Ovary (tissue), 7 donors: ENCODE measurements at regions not wholly inside any gene's neighbourhood (a gene's known extent, or its start where the extent isn't known, plus 50 kb on each side); places are given as distances from the start of the nearest gene placed in this dataset.
"Not testable (repeated sequence)": the region's sequence is repeated elsewhere in the genome, so short reads cannot be mapped to it uniquely, and the experiment has no call there.

Experiments used
- DNase-seq, 5 donors: peaks; one replicate each; pipeline ENCODE4 v3.0.0-alpha.2; 2019 to 2020
- H3K27ac ChIP-seq, 2 donors: fragments of 200-600 bp; one replicate each; pipeline versions ENCODE4 v1.5.1 to v1.8.0; 2019 to 2022
- H3K27me3 ChIP-seq: fragments of 200-600 bp; one replicate; pipeline ENCODE4 v1.8.0; 2022
- H3K36me3 ChIP-seq: fragments of 200-600 bp; sonication (generic); one replicate; pipeline ENCODE4 v1.5.1; 2019
- H3K4me1 ChIP-seq: one replicate; pipeline ENCODE4 v1.8.1; 2013; ENCODE audit warnings: mild to moderate bottlenecking, moderate library complexity; ENCODE audit not compliant: insufficient read depth
- H3K4me3 ChIP-seq: fragments of 200-600 bp; sonication (generic); one replicate; pipeline ENCODE4 v1.5.1; 2017
- H3K9me3 ChIP-seq, 2 donors: fragments of 200-600 bp in 1 of 2; sonication (generic) in 1 of 2; one replicate each; pipeline versions ENCODE4 v1.5.1 to v1.8.1; 2013 to 2019; ENCODE audit warnings: mild to moderate bottlenecking in 1 of 2, moderate library complexity in 1 of 2
- EP300 ChIP-seq: sonication (generic); formaldehyde crosslinking; IDR thresholded peaks from one replicate; pipeline ENCODE4 v1.6.1; 2017; ENCODE audit warnings: antibody characterized with exemption
- POLR2A ChIP-seq: fragments of 450-650 bp; IDR thresholded peaks from one replicate; pipeline ENCODE4 v1.6.1; 2017; ENCODE audit warnings: antibody characterized with exemption, mild to moderate bottlenecking, moderate library complexity
- WGBS, 3 donors: extraction: QIAGEN DNeasy Blood & Tissue Kit in 1 of 3; methylation state at CpG; one replicate each; pipeline versions ENCODE4 v1.1.5 to v1.1.7; 2013 to 2017; 5-methylcytosine and 5-hydroxymethylcytosine counted together
- intact Hi-C, 4 donors: fragments of 100-400 bp; cut with DNase I; formaldehyde crosslinking; loops; one replicate each; pipeline versions ENCODE4 v1.11.0 to v1.15.1; 2022 to 2023
- TF ChIP-seq, protein P1 (sequence below), 3 donors: fragments of 450-650 bp in 2 of 3; fragments of 200-600 bp in 1 of 3; IDR thresholded peaks; one replicate each; pipeline versions ENCODE4 v1.5.1 to v1.8.0; 2016 to 2022; ENCODE audit warnings: antibody characterized with exemption in 3 of 3, mild to moderate bottlenecking in 1 of 3
- donor health status: DM: no; HTN: no; CAD: no; lungs with moderate emphysema.
- donor health status: DM: no; HTN: no; CAD: no.
- donor health status: Bipolar disorder and iron deficiency.
- donor health status: DM: no; HTN: no; CAD: no.
- donor health status: DM: yes; HTN: yes; CAD: no.

DNA sequence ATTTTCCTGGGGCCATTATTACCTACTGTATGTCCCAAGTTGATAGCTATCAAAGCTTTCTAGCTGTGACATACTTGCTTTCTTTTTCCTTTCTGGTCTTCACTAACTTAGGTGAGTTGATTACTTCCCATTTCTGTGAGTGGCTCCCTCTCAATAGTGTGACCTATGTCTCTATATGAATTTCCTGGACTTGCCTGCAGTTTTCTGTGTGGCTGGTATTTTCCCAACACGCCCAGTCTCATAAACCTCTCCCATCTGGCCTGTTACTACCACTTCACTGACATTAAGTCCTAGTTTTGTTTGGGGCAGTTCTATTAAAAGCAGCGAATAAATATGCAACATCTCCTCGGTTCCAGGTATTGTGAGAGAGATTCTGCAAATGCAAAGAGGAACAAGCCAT, 671.2 kb downstream of the SI start:
- DNase-seq = no peak
- H3K36me3 ChIP-seq = no peaks in the 10 kb centered on the region
- H3K9me3 ChIP-seq = no peaks in the 10 kb centered on the region
- no peak overlapping the region for H3K27ac ChIP-seq
- 72 to 74% (median 73%) methylated on average over 3 of the region's 3 CpGs for WGBS, 3 donors
- H3K27me3 ChIP-seq = no peaks in the 10 kb centered on the region
- no peaks in the 10 kb centered on the region for H3K4me1 ChIP-seq
- intact Hi-C loops = no loop called here
- H3K4me3 ChIP-seq = no peak overlapping the region
- TF ChIP-seq, protein P1, sequence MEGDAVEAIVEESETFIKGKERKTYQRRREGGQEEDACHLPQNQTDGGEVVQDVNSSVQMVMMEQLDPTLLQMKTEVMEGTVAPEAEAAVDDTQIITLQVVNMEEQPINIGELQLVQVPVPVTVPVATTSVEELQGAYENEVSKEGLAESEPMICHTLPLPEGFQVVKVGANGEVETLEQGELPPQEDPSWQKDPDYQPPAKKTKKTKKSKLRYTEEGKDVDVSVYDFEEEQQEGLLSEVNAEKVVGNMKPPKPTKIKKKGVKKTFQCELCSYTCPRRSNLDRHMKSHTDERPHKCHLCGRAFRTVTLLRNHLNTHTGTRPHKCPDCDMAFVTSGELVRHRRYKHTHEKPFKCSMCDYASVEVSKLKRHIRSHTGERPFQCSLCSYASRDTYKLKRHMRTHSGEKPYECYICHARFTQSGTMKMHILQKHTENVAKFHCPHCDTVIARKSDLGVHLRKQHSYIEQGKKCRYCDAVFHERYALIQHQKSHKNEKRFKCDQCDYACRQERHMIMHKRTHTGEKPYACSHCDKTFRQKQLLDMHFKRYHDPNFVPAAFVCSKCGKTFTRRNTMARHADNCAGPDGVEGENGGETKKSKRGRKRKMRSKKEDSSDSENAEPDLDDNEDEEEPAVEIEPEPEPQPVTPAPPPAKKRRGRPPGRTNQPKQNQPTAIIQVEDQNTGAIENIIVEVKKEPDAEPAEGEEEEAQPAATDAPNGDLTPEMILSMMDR (IDR thresholded peaks at IDR 0.05) = no peak
- TF ChIP-seq EP300 (no peak), POLR2A (no peak)

GRCh38 chr3:164406281-164406680, 672.0 kb downstream of the SI start:
- no peak for TF ChIP-seq EP300
- no peak for TF ChIP-seq POLR2A
- TF ChIP-seq, protein P1 (IDR thresholded peaks at IDR 0.05) = no peak
- no peak overlapping the region for H3K27ac ChIP-seq
- no peak for DNase-seq

DNA sequence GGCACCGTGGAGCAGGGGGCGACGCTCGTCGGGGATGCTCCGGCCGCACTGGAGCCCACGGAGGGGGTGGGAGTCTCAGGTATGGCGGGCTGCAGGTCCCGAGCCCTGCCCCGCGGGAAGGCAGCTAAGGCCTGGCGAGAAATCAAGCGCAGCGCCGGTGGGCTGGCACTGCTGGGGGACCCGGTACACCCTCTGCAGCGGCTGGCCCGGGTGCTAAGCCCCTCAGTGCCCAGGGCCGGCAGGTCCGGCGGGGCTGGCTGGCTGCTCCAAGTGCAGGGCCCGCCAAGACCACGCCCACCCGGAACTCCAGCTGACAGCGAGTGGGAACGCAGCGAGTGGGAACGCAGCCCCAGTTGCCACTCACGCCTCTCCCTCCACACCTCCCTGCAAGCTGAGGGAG, 676.4 kb downstream of the SI start:
- no peaks in the 10 kb centered on the region for H3K4me1 ChIP-seq
- WGBS, 3 donors = 89 to 91% (median 90%) methylated on average over 29 to 30 of the region's 30 CpGs
- DNase-seq = no peak

More at GRCh38 chr3:164406281-164406680, 672.0 kb downstream of the SI start:
- intact Hi-C loops = no loop called here
- 36 to 57% (median 42%) methylated on average over 3 of the region's 3 CpGs for WGBS, 3 donors
- H3K9me3 ChIP-seq = no peaks in the 10 kb centered on the region
- H3K27me3 ChIP-seq = no peaks in the 10 kb centered on the region
- no peaks in the 10 kb centered on the region for H3K36me3 ChIP-seq
- H3K4me1 ChIP-seq = no peaks in the 10 kb centered on the region
- no peak overlapping the region for H3K4me3 ChIP-seq

GRCh38 chr3:164401440-164401839, 676.9 kb downstream of the SI start:
- H3K4me1 ChIP-seq, H3K27ac ChIP-seq, intact Hi-C loops, H3K4me3 ChIP-seq, DNase-seq, H3K27me3 ChIP-seq, H3K36me3 ChIP-seq, H3K9me3 ChIP-seq: not testable (repeated sequence)
- 79 to 84% (median 80%) methylated on average over 7 of the region's 7 CpGs for WGBS, 3 donors

More for the DNA sequence above, 676.4 kb downstream of the SI start:
- H3K4me3 ChIP-seq = no peak overlapping the region
- H3K27me3 ChIP-seq = no peaks in the 10 kb centered on the region
- TF ChIP-seq EP300 = no peak
- no peak for TF ChIP-seq POLR2A
- TF ChIP-seq, protein P1 (IDR thresholded peaks at IDR 0.05) = no peak
- intact Hi-C loops = no loop called here
- no peak overlapping the region for H3K27ac ChIP-seq
- no peaks in the 10 kb centered on the region for H3K36me3 ChIP-seq
- H3K9me3 ChIP-seq = no peaks in the 10 kb centered on the region

- H3K27me3 ChIP-seq = no peaks in the 10 kb centered on the region
- no peak overlapping the region for H3K27ac ChIP-seq
- intact Hi-C loops = loop anchor here in 1 of 4 donors (10.0 kb wide), 1 partner anchor 483 kb away; no protein-coding TSS in a partner anchor
- TF ChIP-seq EP300 (no peak), POLR2A (no peak)
- TF ChIP-seq, protein P1 (IDR thresholded peaks at IDR 0.05) = no peak
- DNase-seq = no peak
- no peaks in the 10 kb centered on the region for H3K4me1 ChIP-seq
- no peaks in the 10 kb centered on the region for H3K36me3 ChIP-seq
- no peak overlapping the region for H3K4me3 ChIP-seq
- H3K9me3 ChIP-seq = no peaks in the 10 kb centered on the region
Observed at GRCh38 chr3:164397462-164397861, 680.8 kb downstream of the SI start.
